ENCODE measurements at regions not wholly inside any gene's neighbourhood (a gene's known extent, or its start where the extent isn't known, plus 50 kb on each side); places are given as distances from the start of the nearest gene placed in this dataset.

- Histone ChIP-seq H3K79me2 (ENCODE audit: control insufficient read depth in 1 of 2, insufficient read depth in 2 of 2, low read length in 2 of 2) (no peaks in the 10 kb centered on the region), H3K4me2 (ENCODE audit: insufficient read depth in 1 of 2, low read depth in 2 of 2, low read length in 2 of 2) (peak overlapping the region in 1 of 2 experiments; percentile 19; a peak in 1 of 4 replicates)
- TF ChIP-seq BACH1 (IDR thresholded peaks at IDR 0.05; ENCODE audit: low read length), result no peak
- TF ChIP-seq SAP30 (IDR thresholded peaks at IDR 0.05; ENCODE audit: insufficient read depth, insufficient replicate concordance, low read length), result no peak
- TF ChIP-seq MAFK (IDR thresholded peaks at IDR 0.05; ENCODE audit: low read depth, low read length), result no peak
- TF ChIP-seq USF2 (IDR thresholded peaks at IDR 0.05; ENCODE audit: low read length), result no peak
- TF ChIP-seq SIX5 (IDR thresholded peaks at IDR 0.05; ENCODE audit: low read depth, low read length), result no peak
- no peak for TF ChIP-seq ATF2 (IDR thresholded peaks at IDR 0.05; ENCODE audit: low read length)
- no peak for TF ChIP-seq CHD2 (IDR thresholded peaks at IDR 0.05; ENCODE audit: low read length)
- TF ChIP-seq HDAC2 (IDR thresholded peaks at IDR 0.05; ENCODE audit: borderline replicate concordance in 1 of 2, low read depth in 2 of 2, low read length in 2 of 2), result no peak
- TF ChIP-seq POU5F1 (IDR thresholded peaks at IDR 0.05; ENCODE audit: low read depth, low read length), result no peak
- peak; percentile 52 to 60 for TF ChIP-seq RAD21 (IDR thresholded peaks at IDR 0.05 in 1 of 2, conservative IDR thresholded peaks at IDR 0.05 in 1 of 2; ENCODE audit: low read depth in 2 of 2, low read length in 2 of 2)
- peak; percentile 64; the same call in 1 of the 2 replicates for TF ChIP-seq TCF12 (IDR thresholded peaks at IDR 0.05; ENCODE audit: low read depth, low read length)
These were observed 1359.8 kb downstream of the ZPLD1 start for GRCh38 chr3:103794656-103795055.

More at GRCh38 chr3:103794656-103795055, 1359.8 kb downstream of the ZPLD1 start:
- Histone ChIP-seq H2AK5ac (ENCODE audit: low read depth, low read length) (no peak overlapping the region), H4K20me1 (replicated peaks in 1 of 2; ENCODE audit: control insufficient read depth in 1 of 2, insufficient read depth in 2 of 2, low read length in 2 of 2) (no peaks in the 10 kb centered on the region), H4K91ac (replicated peaks; ENCODE audit: insufficient read length, low read length) (no peak overlapping the region), H3K9ac (replicated peaks in 1 of 4; ENCODE audit: extremely low read depth in 1 of 4, low read depth in 3 of 4, low read length in 3 of 4) (no peak overlapping the region), H3K36me3 (ENCODE audit: control insufficient read depth in 2 of 4, insufficient read depth in 4 of 4, low read length in 3 of 4) (no peaks in the 10 kb centered on the region), H3K23ac (ENCODE audit: insufficient read length) (no peak overlapping the region), H3K18ac (ENCODE audit: extremely low read depth, low read length) (no peak overlapping the region), H2BK12ac (ENCODE audit: low read depth, low read length) (no peak overlapping the region), H3K14ac (ENCODE audit: insufficient read length) (no peak overlapping the region), H3K23me2 (ENCODE audit: low read depth, low read length) (no peaks in the 10 kb centered on the region; the same call in 1 of the 2 replicates), H3K4me3 (ENCODE audit: extremely low read depth in 1 of 4, insufficient read depth in 2 of 4, low read depth in 3 of 4, low read length in 4 of 4) (no peak overlapping the region), H3K27ac (ENCODE audit: low read depth, low read length) (no peak overlapping the region), H3K27me3 (replicated peaks in 1 of 4; ENCODE audit: control insufficient read depth in 3 of 4, extremely low read depth in 1 of 4, insufficient read depth in 3 of 4, low read length in 3 of 4) (no peaks in the 10 kb centered on the region), H4K8ac (ENCODE audit: extremely low read depth, insufficient read depth, low read length) (no peak overlapping the region), H3K56ac (replicated peaks; ENCODE audit: insufficient read length, low read depth, low read length) (no peak overlapping the region), H3K4ac (replicated peaks; ENCODE audit: insufficient read length, low read depth, low read length) (no peak overlapping the region), H4K5ac (ENCODE audit: insufficient read length, low read depth, low read length) (no peak overlapping the region), H2BK120ac (replicated peaks; ENCODE audit: low read depth, low read length) (no peak overlapping the region), H2BK20ac (ENCODE audit: low read length) (no peak overlapping the region), H3K4me1 (replicated peaks in 1 of 4; ENCODE audit: control insufficient read depth in 3 of 4, insufficient read depth in 4 of 4, low read length in 3 of 4) (peaks cover 0 to 3% (median 0%) of the 10 kb centered on the region in 4 experiments; a peak in 1 of 7 replicates), H2BK15ac (ENCODE audit: low read length) (no peak overlapping the region), H2BK5ac (ENCODE audit: low read depth, low read length) (no peak overlapping the region), H2AFZ (ENCODE audit: low read length) (no peak overlapping the region), H3K9me3 (ENCODE audit: insufficient read depth in 2 of 2, low read depth in 1 of 2, low read length in 1 of 2) (no peaks in the 10 kb centered on the region), H3K79me1 (ENCODE audit: low read depth, low read length) (no peaks in the 10 kb centered on the region)
- POLR2A ChIA-PET (ENCODE audit: partially characterized antibody), result no interaction called here
- peak; percentile 92 for FAIRE-seq
- 47% methylated on average over 3 of the region's 3 CpGs; no CpG with 5 or more reads in 1 of the 2 experiments for WGBS, 2 experiments (ENCODE audit: extremely low coverage in 1 of 2, insufficient coverage in 1 of 2, insufficient read length in 1 of 2, insufficient replicate concordance in 2 of 2, low coverage in 1 of 2, low lambda C conversion rate in 2 of 2, missing lambda C conversion rate in 1 of 2)
- CTCF ChIA-PET (ENCODE audit: partially characterized antibody), result interaction anchor here (1.3 to 1.6 kb wide), 2 partner anchors 20 to 21 kb away, joined by 3 to 5 read pairs; no protein-coding TSS in a partner anchor
- DNase-seq (ENCODE audit: low read depth in 1 of 2, low spot score in 2 of 2), result no peak
